A673 (cell line): ENCODE measurements at regions not wholly inside any gene's neighbourhood (a gene's known extent, or its start where the extent isn't known, plus 50 kb on each side); places are given as distances from the start of the nearest gene placed in this dataset.

Experiments used
- CTCF ChIP-seq: fragments of 300-800, 200-600 bp; sonication (generic); conservative IDR thresholded peaks from 2 replicates; pipeline ENCODE4 v1.5.1; 2017; ENCODE audit warnings: low read depth, mild to moderate bottlenecking, antibody characterized with exemption, low read length, moderate library complexity, mixed read lengths
- EZH2 ChIP-seq: fragments of 200-600 bp; sonication (generic); IDR thresholded peaks from 2 replicates; pipeline ENCODE4 v1.6.1; 2017; ENCODE audit warnings: borderline replicate concordance, low read depth, mild to moderate bottlenecking, mixed read lengths, antibody characterized with exemption, low read length; ENCODE audit not compliant: poor library complexity, severe bottlenecking

GRCh38 chr6:1009103-1009502, 302.8 kb upstream of the FOXQ1 start:
- TF ChIP-seq CTCF (no peak), EZH2 (no peak)
